ENCODE measurements at regions not wholly inside any gene's neighbourhood (a gene's known extent, or its start where the extent isn't known, plus 50 kb on each side); places are given as distances from the start of the nearest gene placed in this dataset.

- no peak for DNase-seq
Observed at GRCh38 chr6:138008791-138009190, 98.4 kb downstream of the PERP start.

- no peak for DNase-seq
Observed at GRCh38 chr6:138011413-138011812, 95.8 kb downstream of the PERP start.

- peak; percentile 6 for DNase-seq
Observed at GRCh38 chr6:138012682-138013081, 94.5 kb downstream of the PERP start.

- DNase-seq, result no peak
Observed at GRCh38 chr6:138013959-138014358, 93.3 kb downstream of the PERP start.

GRCh38 chr6:138017166-138017757 is 90.0 kb downstream of the PERP start:
- DNase-seq, result no peak

GRCh38 chr6:138018297-138018696 is 88.9 kb downstream of the PERP start:
- DNase-seq, result no peak

- DNase-seq, result no peak
Observed at GRCh38 chr6:138025528-138025978, 81.7 kb downstream of the PERP start.

- DNase-seq, result no peak
Observed at GRCh38 chr6:138026342-138026741, 80.9 kb downstream of the PERP start.

GRCh38 chr6:138028893-138029292 is 78.3 kb downstream of the PERP start:
- DNase-seq, result no peak

- no peak for DNase-seq
Observed at GRCh38 chr6:138030872-138031271, 76.3 kb downstream of the PERP start.

- DNase-seq, result no peak
Observed at GRCh38 chr6:138031417-138031816, 75.8 kb downstream of the PERP start.

- DNase-seq, result no peak
Observed at GRCh38 chr6:138031850-138032249, 75.4 kb downstream of the PERP start.

- no peak for DNase-seq
Observed at GRCh38 chr6:138032571-138032970, 74.6 kb downstream of the PERP start.

- DNase-seq, result no peak
Observed at GRCh38 chr6:138034229-138034628, 73.0 kb downstream of the PERP start.

- DNase-seq, result no peak
Observed at GRCh38 chr6:138035070-138035469, 72.1 kb downstream of the PERP start.

GRCh38 chr6:138036111-138036510 is 71.1 kb downstream of the PERP start:
- no peak for DNase-seq

- DNase-seq, result no peak
Observed at GRCh38 chr6:138037009-138037504, 70.2 kb downstream of the PERP start.

- no peak for DNase-seq
Observed at GRCh38 chr6:138038142-138038870, 68.9 kb downstream of the PERP start.
